Gastroesophageal sphincter (tissue), 4 donors: ENCODE measurements at regions not wholly inside any gene's neighbourhood (a gene's known extent, or its start where the extent isn't known, plus 50 kb on each side); places are given as distances from the start of the nearest gene placed in this dataset.

ENCODE experiments used
- ATAC-seq: fragments of 150-250 bp; one replicate; pipeline ENCODE4 v1.9.1; 2016; ENCODE audit warnings: mild to moderate bottlenecking, moderate library complexity
- H3K27ac ChIP-seq, 4 donors: fragments of 200-600 bp; sonication (generic) in 3 of 4; 1 replicate in 3 of 4; 2 replicates in 1 of 4; pipeline ENCODE4 v1.5.1; 2016 to 2019
- H3K27me3 ChIP-seq: fragments of 200-600 bp; sonication (generic); one replicate; pipeline ENCODE4 v1.5.1; 2019
- H3K36me3 ChIP-seq, 2 donors: fragments of 200-600 bp; sonication (generic); one replicate each; pipeline ENCODE4 v1.5.1; 2019; ENCODE audit warnings: control low read depth in 1 of 2
- H3K4me1 ChIP-seq, 3 donors: fragments of 200-600 bp; sonication (generic); 1 replicate in 2 of 3; 2 replicates in 1 of 3; pipeline ENCODE4 v1.5.1; 2016 to 2019; ENCODE audit warnings: control low read depth in 2 of 3
- H3K4me3 ChIP-seq, 2 donors: fragments of 200-600 bp; sonication (generic); one replicate each; pipeline ENCODE4 v1.5.1; 2019; ENCODE audit warnings: mild to moderate bottlenecking in 1 of 2, moderate library complexity in 1 of 2
- H3K9me3 ChIP-seq, 3 donors: fragments of 200-600 bp; sonication (generic); one replicate each; pipeline ENCODE4 v1.5.1; 2017 to 2019; ENCODE audit warnings: control low read depth in 2 of 3
- EP300 ChIP-seq: sonication (generic); formaldehyde crosslinking; IDR thresholded peaks from one replicate; pipeline ENCODE4 v1.6.1; 2017; ENCODE audit warnings: antibody characterized with exemption, mild to moderate bottlenecking
- POLR2A ChIP-seq, 2 donors: fragments of 450-650 bp; IDR thresholded peaks; one replicate each; pipeline ENCODE4 v1.6.1; 2017; ENCODE audit warnings: antibody characterized with exemption in 2 of 2, mild to moderate bottlenecking in 2 of 2, moderate library complexity in 1 of 2
- POLR2AphosphoS5 ChIP-seq: sonication (generic); formaldehyde crosslinking; IDR thresholded peaks from one replicate; pipeline ENCODE4 v1.6.1; 2017; ENCODE audit warnings: antibody characterized with exemption
- WGBS, 2 donors: methylation state at CpG; one replicate each; pipeline ENCODE4 v1.1.5; 2018; ENCODE audit warnings: low coverage in 1 of 2; 5-methylcytosine and 5-hydroxymethylcytosine counted together
- TF ChIP-seq, protein P1 (sequence below), 4 experiments: fragments of 200-600 bp in 2 of 4; fragments of 450-650 bp in 2 of 4; sonication (generic) in 1 of 4; IDR thresholded peaks; one replicate each; pipeline ENCODE4 v1.5.1; 2017 to 2019; ENCODE audit warnings: antibody characterized with exemption in 4 of 4, mild to moderate bottlenecking in 2 of 4, moderate library complexity in 2 of 4

DNA sequence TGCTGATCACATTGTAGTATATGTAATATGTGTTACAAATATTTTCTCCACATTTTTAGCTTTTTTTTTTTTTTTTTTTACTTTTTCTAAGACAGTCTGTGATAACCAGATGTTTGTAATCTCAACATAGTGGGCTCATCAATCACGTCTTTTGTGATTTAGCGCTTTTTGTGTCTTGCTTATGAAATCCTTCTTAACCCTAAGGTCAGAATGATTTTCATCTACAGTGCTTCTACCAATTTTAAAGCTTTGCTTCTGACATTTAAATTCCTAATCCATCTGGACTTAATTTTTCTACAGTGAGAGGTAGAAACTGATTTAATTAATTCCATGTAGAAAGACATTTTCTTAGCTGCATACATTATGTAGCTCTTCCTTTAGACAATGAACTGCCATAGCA lies 626.4 kb downstream of the TNS3 start:
- Histone ChIP-seq H3K36me3 (no peaks in the 10 kb centered on the region), H3K27me3 (no peaks in the 10 kb centered on the region), H3K4me3 (no peak overlapping the region), H3K4me1 (no peaks in the 10 kb centered on the region), H3K9me3 (no peaks in the 10 kb centered on the region), H3K27ac (no peak overlapping the region)
- no peak for ATAC-seq
- TF ChIP-seq EP300 (no peak), POLR2A (IDR thresholded peaks at IDR 0.05) (no peak), POLR2AphosphoS5 (no peak)
- TF ChIP-seq, protein P1, sequence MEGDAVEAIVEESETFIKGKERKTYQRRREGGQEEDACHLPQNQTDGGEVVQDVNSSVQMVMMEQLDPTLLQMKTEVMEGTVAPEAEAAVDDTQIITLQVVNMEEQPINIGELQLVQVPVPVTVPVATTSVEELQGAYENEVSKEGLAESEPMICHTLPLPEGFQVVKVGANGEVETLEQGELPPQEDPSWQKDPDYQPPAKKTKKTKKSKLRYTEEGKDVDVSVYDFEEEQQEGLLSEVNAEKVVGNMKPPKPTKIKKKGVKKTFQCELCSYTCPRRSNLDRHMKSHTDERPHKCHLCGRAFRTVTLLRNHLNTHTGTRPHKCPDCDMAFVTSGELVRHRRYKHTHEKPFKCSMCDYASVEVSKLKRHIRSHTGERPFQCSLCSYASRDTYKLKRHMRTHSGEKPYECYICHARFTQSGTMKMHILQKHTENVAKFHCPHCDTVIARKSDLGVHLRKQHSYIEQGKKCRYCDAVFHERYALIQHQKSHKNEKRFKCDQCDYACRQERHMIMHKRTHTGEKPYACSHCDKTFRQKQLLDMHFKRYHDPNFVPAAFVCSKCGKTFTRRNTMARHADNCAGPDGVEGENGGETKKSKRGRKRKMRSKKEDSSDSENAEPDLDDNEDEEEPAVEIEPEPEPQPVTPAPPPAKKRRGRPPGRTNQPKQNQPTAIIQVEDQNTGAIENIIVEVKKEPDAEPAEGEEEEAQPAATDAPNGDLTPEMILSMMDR (IDR thresholded peaks at IDR 0.05), result no peak
- WGBS, 2 donors, result 78 to 80% methylated on average over 1 to 2 of the region's 2 CpGs

DNA sequence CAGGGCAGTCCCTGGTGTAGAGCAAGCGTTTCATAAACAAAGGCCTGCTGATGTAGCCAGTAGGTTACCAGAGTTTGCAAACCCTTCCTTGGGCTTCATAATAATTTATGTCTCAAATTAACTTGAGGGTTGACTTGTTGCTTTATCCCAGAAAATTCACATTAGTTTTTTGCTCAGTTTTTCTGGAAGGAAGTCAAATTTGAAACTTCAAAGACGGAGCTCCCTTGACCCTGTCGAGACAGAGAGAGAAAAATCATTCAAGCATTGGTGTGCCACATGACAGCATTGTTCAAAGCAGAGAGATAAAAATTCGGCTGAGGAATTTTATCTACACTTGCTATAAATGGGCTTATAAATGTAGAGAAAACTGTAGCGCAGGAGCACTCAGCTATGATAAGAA lies 627.7 kb downstream of the TNS3 start:
- no peak overlapping the region for H3K4me3 ChIP-seq
- WGBS, 2 donors, result 20% methylated on average over 1 to 5 of the region's 5 CpGs
- H3K27me3 ChIP-seq, result no peaks in the 10 kb centered on the region
- no peaks in the 10 kb centered on the region for H3K9me3 ChIP-seq
- ATAC-seq, result no peak
- TF ChIP-seq, protein P1 (IDR thresholded peaks at IDR 0.05), result no peak
- TF ChIP-seq POLR2AphosphoS5, result no peak
- no peak for TF ChIP-seq POLR2A (IDR thresholded peaks at IDR 0.05)
- no peak for TF ChIP-seq EP300
- H3K36me3 ChIP-seq, result no peaks in the 10 kb centered on the region
- H3K27ac ChIP-seq, result no peak overlapping the region
- no peaks in the 10 kb centered on the region for H3K4me1 ChIP-seq

GRCh38 chr7:46953008-46953407 lies 628.9 kb downstream of the TNS3 start:
- Histone ChIP-seq H3K36me3 (no peaks in the 10 kb centered on the region), H3K4me1 (no peaks in the 10 kb centered on the region), H3K9me3 (no peaks in the 10 kb centered on the region), H3K27ac (no peak overlapping the region), H3K4me3 (no peak overlapping the region), H3K27me3 (no peaks in the 10 kb centered on the region)
- 100% methylated on average over 1 of the region's 1 CpG for WGBS, 2 donors
- TF ChIP-seq POLR2A (IDR thresholded peaks at IDR 0.05) (no peak), POLR2AphosphoS5 (no peak), EP300 (no peak)
- TF ChIP-seq, protein P1 (IDR thresholded peaks at IDR 0.05), result no peak
- ATAC-seq, result no peak

DNA sequence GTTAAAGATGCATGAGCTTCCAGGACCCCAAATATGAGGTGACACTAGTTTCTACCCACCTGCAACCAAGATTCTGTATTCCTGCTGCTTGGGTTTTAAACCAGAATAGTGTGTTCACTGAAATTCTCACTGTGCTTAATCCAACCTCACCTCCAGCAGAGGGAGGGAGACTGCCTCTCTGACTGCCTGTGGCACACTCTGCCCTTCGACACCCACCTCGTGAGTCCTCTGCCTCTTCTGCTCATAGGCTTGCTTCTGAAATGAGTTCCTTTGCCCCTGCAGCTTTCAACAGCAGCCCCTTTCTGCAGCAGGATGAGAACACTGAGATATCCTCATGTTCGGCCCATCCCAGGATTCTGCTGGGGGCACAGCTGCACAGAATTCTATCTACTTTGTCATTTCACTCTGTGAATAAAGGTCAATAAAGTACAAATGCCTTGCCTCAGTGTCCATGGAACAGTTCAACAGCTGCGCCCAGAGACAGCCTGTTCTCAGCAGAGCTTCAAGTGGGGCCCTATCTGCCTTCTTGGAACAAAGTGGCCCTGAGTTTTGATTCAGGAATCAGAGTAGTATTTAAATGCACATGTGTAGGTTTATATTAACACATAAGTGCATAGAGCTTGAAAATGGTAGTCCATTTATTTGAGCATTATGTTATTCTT lies 632.5 kb downstream of the TNS3 start:
- TF ChIP-seq EP300 (no peak), POLR2AphosphoS5 (no peak)
- no peak for ATAC-seq
- Histone ChIP-seq H3K4me3 (no peak overlapping the region), H3K4me1 (no peaks in the 10 kb centered on the region), H3K27me3 (no peaks in the 10 kb centered on the region), H3K27ac (no peak overlapping the region), H3K36me3 (no peaks in the 10 kb centered on the region), H3K9me3 (no peaks in the 10 kb centered on the region)
- 89 to 90% methylated on average over 2 to 3 of the region's 4 CpGs for WGBS, 2 donors

- Histone ChIP-seq H3K4me1 (no peaks in the 10 kb centered on the region), H3K27ac (no peak overlapping the region), H3K27me3 (no peaks in the 10 kb centered on the region), H3K4me3 (no peak overlapping the region), H3K36me3 (no peaks in the 10 kb centered on the region), H3K9me3 (no peaks in the 10 kb centered on the region)
- TF ChIP-seq POLR2AphosphoS5 (no peak), EP300 (no peak)
- no peak for ATAC-seq
- WGBS, 2 donors, result 73 to 82% methylated on average over 6 of the region's 6 CpGs
These were observed 633.2 kb downstream of the TNS3 start for GRCh38 chr7:46948716-46949115.

- H3K27me3 ChIP-seq, result no peaks in the 10 kb centered on the region
- ATAC-seq, result no peak
- no peaks in the 10 kb centered on the region for H3K9me3 ChIP-seq
- H3K4me3 ChIP-seq, result no peak overlapping the region
- no peaks in the 10 kb centered on the region for H3K36me3 ChIP-seq
- no peaks in the 10 kb centered on the region for H3K4me1 ChIP-seq
- no peak overlapping the region for H3K27ac ChIP-seq
- TF ChIP-seq POLR2AphosphoS5 (no peak), EP300 (no peak), POLR2A (IDR thresholded peaks at IDR 0.05) (no peak)
- TF ChIP-seq, protein P1 (IDR thresholded peaks at IDR 0.05), result no peak
These were observed 636.6 kb downstream of the TNS3 start for GRCh38 chr7:46945328-46945727.
